Fibroblast of upper back skin (primary cell): ENCODE measurements at regions not wholly inside any gene's neighbourhood (a gene's known extent, or its start where the extent isn't known, plus 50 kb on each side); places are given as distances from the start of the nearest gene placed in this dataset.
"Not testable (repeated sequence)": the region's sequence is repeated elsewhere in the genome, so short reads cannot be mapped to it uniquely, and the experiment has no call there.

Experiments used
- DNase-seq: peaks from one replicate; pipeline ENCODE4 v3.0.0-alpha.2; 2013

- no peak for DNase-seq
Measured at GRCh38 chr5:71771191-71771590, 52.1 kb downstream of the CARTPT start.

- DNase-seq, result peak; percentile 52
Measured at GRCh38 chr5:71778678-71779276, 59.7 kb downstream of the CARTPT start.

- DNase-seq, result no peak
Measured at GRCh38 chr5:71780597-71780996, 61.5 kb downstream of the CARTPT start.

- no peak for DNase-seq
Measured at GRCh38 chr5:71782393-71782770, 63.3 kb downstream of the CARTPT start.

GRCh38 chr5:71782771-71783770 lies 64.0 kb downstream of the CARTPT start:
- peak; percentile 81 for DNase-seq

GRCh38 chr5:71783891-71784290 lies 64.8 kb downstream of the CARTPT start:
- DNase-seq, result no peak

GRCh38 chr5:71786337-71787055 lies 67.4 kb downstream of the CARTPT start:
- no peak for DNase-seq

GRCh38 chr5:71788794-71789193 lies 69.7 kb downstream of the CARTPT start:
- DNase-seq, result no peak

- DNase-seq, result no peak
Measured at GRCh38 chr5:71789746-71790145, 70.7 kb downstream of the CARTPT start.

GRCh38 chr5:71790433-71790832 lies 71.4 kb downstream of the CARTPT start:
- no peak for DNase-seq

- not testable (repeated sequence) for DNase-seq
Measured at GRCh38 chr5:71792041-71792440, 73.0 kb downstream of the CARTPT start.

GRCh38 chr5:71794061-71794695 lies 75.1 kb downstream of the CARTPT start:
- no peak for DNase-seq

- no peak for DNase-seq
Measured at GRCh38 chr5:71802673-71803072, 83.6 kb downstream of the CARTPT start.

GRCh38 chr5:71806711-71807110 lies 87.6 kb downstream of the CARTPT start:
- DNase-seq, result no peak

GRCh38 chr5:71807909-71808308 lies 88.8 kb downstream of the CARTPT start:
- no peak for DNase-seq

GRCh38 chr5:71809446-71809845 lies 90.4 kb downstream of the CARTPT start:
- no peak for DNase-seq

- no peak for DNase-seq
Measured at GRCh38 chr5:71810023-71810422, 90.9 kb downstream of the CARTPT start.

GRCh38 chr5:71810471-71811195 lies 91.6 kb downstream of the CARTPT start:
- no peak for DNase-seq

GRCh38 chr5:71811779-71812178 lies 92.7 kb downstream of the CARTPT start:
- DNase-seq, result no peak

- no peak for DNase-seq
Measured at GRCh38 chr5:71816307-71816706, 97.2 kb downstream of the CARTPT start.

- no peak for DNase-seq
Measured at GRCh38 chr5:71817891-71818290, 98.8 kb downstream of the CARTPT start.

GRCh38 chr5:71821029-71821428 lies 102.0 kb downstream of the CARTPT start:
- no peak for DNase-seq
